Thoracic aorta (tissue), 2 donors: ENCODE measurements at regions not wholly inside any gene's neighbourhood (a gene's known extent, or its start where the extent isn't known, plus 50 kb on each side); places are given as distances from the start of the nearest gene placed in this dataset.

Source experiments
- ATAC-seq: fragments of 150-250 bp; one replicate; pipeline ENCODE4 v1.8.0; 2017; ENCODE audit warnings: low read depth; ENCODE audit not compliant: insufficient number of reproducible peaks, low FRiP score
- DNase-seq: peaks from one replicate; pipeline ENCODE4 v3.0.0-alpha.2; 2020; ENCODE audit warnings: low spot score
- H3K27ac ChIP-seq, 2 donors: fragments of 200-600 bp; sonication (generic); 1 replicate in 1 of 2; 2 replicates in 1 of 2; pipeline ENCODE4 v1.5.1; 2016; ENCODE audit warnings: mild to moderate bottlenecking in 2 of 2, moderate library complexity in 2 of 2
- H3K27me3 ChIP-seq: fragments of 200-600 bp; sonication (generic); replicated peaks from 2 replicates; pipeline ENCODE4 v1.6.0; 2016; ENCODE audit warnings: mild to moderate bottlenecking; ENCODE audit not compliant: insufficient read depth
- H3K36me3 ChIP-seq: fragments of 200-600 bp; sonication (generic); one replicate; pipeline ENCODE4 v1.5.1; 2016
- H3K4me1 ChIP-seq, 2 donors: fragments of 200-600 bp; sonication (generic); 1 replicate in 1 of 2; 2 replicates in 1 of 2; pipeline versions ENCODE4 v1.5.1 to v1.6.0; 2016; ENCODE audit warnings: low read depth in 2 of 2, mild to moderate bottlenecking in 1 of 2; ENCODE audit not compliant: control insufficient read depth in 1 of 2
- H3K4me3 ChIP-seq: fragments of 200-600 bp; sonication (generic); 2 replicates; pipeline ENCODE4 v1.5.1; 2016; ENCODE audit warnings: mild to moderate bottlenecking
- H3K9me3 ChIP-seq: fragments of 200-600 bp; sonication (generic); 2 replicates; pipeline ENCODE4 v1.5.1; 2016
- TF ChIP-seq, protein P1 (sequence below): fragments of 200-600 bp; sonication (generic); IDR thresholded peaks from one replicate; pipeline ENCODE4 v1.5.1; 2019; ENCODE audit warnings: antibody characterized with exemption

GRCh38 chr7:84479059-84479458, 284.5 kb upstream of the SEMA3A start:
- TF ChIP-seq, protein P1, sequence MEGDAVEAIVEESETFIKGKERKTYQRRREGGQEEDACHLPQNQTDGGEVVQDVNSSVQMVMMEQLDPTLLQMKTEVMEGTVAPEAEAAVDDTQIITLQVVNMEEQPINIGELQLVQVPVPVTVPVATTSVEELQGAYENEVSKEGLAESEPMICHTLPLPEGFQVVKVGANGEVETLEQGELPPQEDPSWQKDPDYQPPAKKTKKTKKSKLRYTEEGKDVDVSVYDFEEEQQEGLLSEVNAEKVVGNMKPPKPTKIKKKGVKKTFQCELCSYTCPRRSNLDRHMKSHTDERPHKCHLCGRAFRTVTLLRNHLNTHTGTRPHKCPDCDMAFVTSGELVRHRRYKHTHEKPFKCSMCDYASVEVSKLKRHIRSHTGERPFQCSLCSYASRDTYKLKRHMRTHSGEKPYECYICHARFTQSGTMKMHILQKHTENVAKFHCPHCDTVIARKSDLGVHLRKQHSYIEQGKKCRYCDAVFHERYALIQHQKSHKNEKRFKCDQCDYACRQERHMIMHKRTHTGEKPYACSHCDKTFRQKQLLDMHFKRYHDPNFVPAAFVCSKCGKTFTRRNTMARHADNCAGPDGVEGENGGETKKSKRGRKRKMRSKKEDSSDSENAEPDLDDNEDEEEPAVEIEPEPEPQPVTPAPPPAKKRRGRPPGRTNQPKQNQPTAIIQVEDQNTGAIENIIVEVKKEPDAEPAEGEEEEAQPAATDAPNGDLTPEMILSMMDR: no peak
- no peaks in the 10 kb centered on the region for H3K36me3 ChIP-seq
- DNase-seq (no peak), ATAC-seq (no peak)
- H3K9me3 ChIP-seq: no peaks in the 10 kb centered on the region
- H3K4me1 ChIP-seq: no peaks in the 10 kb centered on the region
- H3K4me3 ChIP-seq: no peak overlapping the region
- H3K27ac ChIP-seq: no peak overlapping the region
- H3K27me3 ChIP-seq: no peaks in the 10 kb centered on the region

- DNase-seq (no peak), ATAC-seq (no peak)
- H3K4me3 ChIP-seq: no peak overlapping the region
- TF ChIP-seq, protein P1: no peak
- H3K27me3 ChIP-seq: no peaks in the 10 kb centered on the region
- no peaks in the 10 kb centered on the region for H3K36me3 ChIP-seq
- no peaks in the 10 kb centered on the region for H3K4me1 ChIP-seq
- no peak overlapping the region for H3K27ac ChIP-seq
- H3K9me3 ChIP-seq: no peaks in the 10 kb centered on the region
These were observed 283.3 kb upstream of the SEMA3A start for GRCh38 chr7:84477786-84478478.

DNA sequence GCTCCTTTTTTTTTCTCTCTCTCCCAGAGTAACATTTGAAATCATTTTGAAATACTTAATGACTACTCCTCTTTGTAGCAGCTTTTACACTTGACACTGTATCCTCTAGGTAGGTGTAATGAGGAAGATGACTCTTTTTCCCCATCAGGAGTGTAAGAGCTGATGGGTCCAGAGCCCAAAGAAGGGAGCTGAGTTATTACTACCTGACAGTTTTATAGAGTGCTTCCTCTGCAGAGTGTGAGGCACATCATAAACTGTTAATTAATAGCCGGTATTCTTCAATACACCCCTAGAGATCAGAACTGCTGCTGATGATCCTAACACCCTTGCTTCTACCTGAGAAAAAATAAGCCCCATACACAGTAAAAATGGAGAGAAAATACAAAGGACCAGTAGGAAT, 279.8 kb upstream of the SEMA3A start:
- DNase-seq (no peak), ATAC-seq (no peak)
- no peaks in the 10 kb centered on the region for H3K9me3 ChIP-seq
- H3K27me3 ChIP-seq: no peaks in the 10 kb centered on the region
- TF ChIP-seq, protein P1: no peak
- no peak overlapping the region for H3K27ac ChIP-seq
- H3K36me3 ChIP-seq: no peaks in the 10 kb centered on the region
- no peak overlapping the region for H3K4me3 ChIP-seq
- no peaks in the 10 kb centered on the region for H3K4me1 ChIP-seq

- no peak for DNase-seq
- Histone ChIP-seq H3K4me1 (no peaks in the 10 kb centered on the region), H3K4me3 (no peak overlapping the region), H3K27ac (no peak overlapping the region), H3K36me3 (no peaks in the 10 kb centered on the region), H3K9me3 (no peaks in the 10 kb centered on the region), H3K27me3 (no peaks in the 10 kb centered on the region)
- no peak for ATAC-seq
- TF ChIP-seq, protein P1: no peak
These were observed 277.0 kb upstream of the SEMA3A start for GRCh38 chr7:84471576-84471975.

DNA sequence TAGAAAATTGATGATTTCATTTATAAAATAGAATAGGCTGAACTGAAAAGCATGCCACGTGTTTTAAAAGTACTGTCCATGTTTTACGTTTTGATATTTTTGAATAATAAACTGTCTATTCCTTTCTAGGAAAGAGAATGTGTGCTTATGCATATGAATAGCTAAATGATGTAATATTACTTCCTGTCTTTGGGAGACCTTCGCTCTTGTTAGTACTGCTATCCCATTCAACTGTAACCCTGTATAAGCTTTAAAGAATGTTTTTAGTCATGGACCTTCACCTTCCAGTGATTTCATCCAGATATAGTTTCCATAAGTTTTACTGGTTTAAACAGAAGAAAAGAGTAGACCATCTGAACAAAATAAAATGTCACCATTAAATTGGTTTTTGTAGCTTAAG, 274.4 kb upstream of the SEMA3A start:
- Histone ChIP-seq H3K9me3 (no peaks in the 10 kb centered on the region), H3K27ac (no peak overlapping the region), H3K4me3 (no peak overlapping the region), H3K4me1 (no peaks in the 10 kb centered on the region), H3K27me3 (no peaks in the 10 kb centered on the region), H3K36me3 (no peaks in the 10 kb centered on the region)
- ATAC-seq (no peak), DNase-seq (no peak)
- TF ChIP-seq, protein P1: no peak
